SK-N-SH (cell line): ENCODE measurements at regions not wholly inside any gene's neighbourhood (a gene's known extent, or its start where the extent isn't known, plus 50 kb on each side); places are given as distances from the start of the nearest gene placed in this dataset.

Source experiments
- CTCF ChIA-PET: fragments of 300-600, 350-600 bp; formaldehyde crosslinking; extraction: SDS; loops from one replicate; lab custom pipeline; 2021; lab: Yijun Ruan, JAX
- POLR2A ChIA-PET: fragments of 350-600 bp; sonication (Branson Sonifier 250); formaldehyde crosslinking; extraction: SDS; loops from one replicate; lab custom pipeline; 2020; ENCODE audit warnings: antibody characterized with exemption, inconsistent platforms; lab: Yijun Ruan, JAX
- DNase-seq: peaks from one replicate; pipeline ENCODE4 v3.0.0; 2012
- H2AFZ ChIP-seq: fragments of 200-600 bp; sonication (generic); 2 replicates; pipeline ENCODE4 v1.8.1; 2016; ENCODE audit warnings: antibody characterized with exemption, mild to moderate bottlenecking, low read depth
- H3F3A ChIP-seq: fragments of 200-600 bp; sonication (generic); replicated peaks from 2 replicates; pipeline ENCODE3; 2016; ENCODE audit warnings: antibody characterized with exemption, mild to moderate bottlenecking; ENCODE audit not compliant: insufficient read depth
- H3K27ac ChIP-seq, 2 experiments: fragments of 200-500 bp in 1 of 2; fragments of 200-600 bp in 1 of 2; sonication (Bioruptor generic) in 1 of 2; sonication (generic), shearing (Covaris generic) in 1 of 2; 2 replicates each; pipeline versions ENCODE4 v1.5.1 to v1.6.1; 2014 to 2016; ENCODE audit warnings: low read depth in 2 of 2, inconsistent platforms in 1 of 2, low read length in 1 of 2, mild to moderate bottlenecking in 1 of 2, mixed read lengths in 1 of 2
- H3K27me3 ChIP-seq: fragments of 200-600 bp; sonication (generic), shearing (Covaris generic); 2 replicates; pipeline ENCODE4 v1.6.1; 2016; ENCODE audit warnings: mixed run types; ENCODE audit not compliant: insufficient read depth
- H3K36me3 ChIP-seq, 2 experiments: fragments of 200-500 bp in 1 of 2; fragments of 200-600 bp in 1 of 2; sonication (Bioruptor generic) in 1 of 2; sonication (generic) in 1 of 2; replicated peaks in 1 of 2; 2 replicates each; pipeline versions ENCODE3 to v1.5.1; 2014 to 2016; ENCODE audit warnings: low read length in 1 of 2, mild to moderate bottlenecking in 1 of 2; ENCODE audit not compliant: insufficient read depth in 2 of 2, control insufficient read depth in 1 of 2
- H3K4me1 ChIP-seq, 2 experiments: fragments of 200-500 bp in 1 of 2; fragments of 200-600 bp in 1 of 2; sonication (Bioruptor generic) in 1 of 2; sonication (generic), shearing (Covaris generic) in 1 of 2; 2 replicates each; pipeline versions ENCODE4 v1.5.1 to v1.6.1; 2014 to 2016; ENCODE audit warnings: low read depth in 1 of 2, low read length in 1 of 2, mixed run types in 1 of 2; ENCODE audit not compliant: insufficient read depth in 2 of 2, control insufficient read depth in 1 of 2
- H3K4me2 ChIP-seq: fragments of 200-600 bp; sonication (generic), shearing (Covaris generic); 2 replicates; pipeline ENCODE4 v1.6.1; 2017; ENCODE audit warnings: mixed run types
- H3K4me3 ChIP-seq, 2 experiments: fragments of 200-500 bp in 1 of 2; fragments of 200-600 bp in 1 of 2; sonication (Bioruptor generic) in 1 of 2; sonication (generic), shearing (Covaris generic) in 1 of 2; 2 replicates each; pipeline versions ENCODE4 v1.5.1 to v1.8.1; 2014 to 2016; ENCODE audit warnings: low read depth in 2 of 2, inconsistent platforms in 1 of 2, low read length in 1 of 2, mild to moderate bottlenecking in 1 of 2, mixed read lengths in 1 of 2, moderate library complexity in 1 of 2
- H3K79me2 ChIP-seq: fragments of 200-600 bp; sonication (generic); 2 replicates; pipeline ENCODE4 v1.8.1; 2017; ENCODE audit warnings: mild to moderate bottlenecking; ENCODE audit not compliant: insufficient read depth
- H3K9ac ChIP-seq: fragments of 200-600 bp; sonication (generic); 2 replicates; pipeline ENCODE4 v1.6.1; 2017; ENCODE audit warnings: mixed run types
- H3K9me2 ChIP-seq: fragments of 200-600 bp; sonication (generic); 2 replicates; pipeline ENCODE4 v1.6.1; 2017; ENCODE audit warnings: mixed run types
- H3K9me3 ChIP-seq: fragments of 200-600 bp; sonication (generic); 2 replicates; pipeline ENCODE4 v1.6.1; 2017; ENCODE audit warnings: mixed run types, mild to moderate bottlenecking, moderate library complexity
- H4K20me1 ChIP-seq: fragments of 200-600 bp; sonication (generic); 2 replicates; pipeline ENCODE4 v1.6.1; 2017; ENCODE audit warnings: mild to moderate bottlenecking, mixed run types; ENCODE audit not compliant: insufficient read depth
- EP300 ChIP-seq, 2 experiments: IDR thresholded peaks; 2 replicates each; pipeline versions ENCODE4 v1.4.0 to v1.6.1; 2012; ENCODE audit warnings: borderline replicate concordance in 1 of 2, low read depth in 1 of 2, low read length in 1 of 2
- FOSL2 ChIP-seq: IDR thresholded peaks from 2 replicates; pipeline ENCODE4 v1.4.0; 2012; ENCODE audit warnings: low read depth, mild to moderate bottlenecking, moderate library complexity, borderline replicate concordance
- FOXJ3 ChIP-seq: sonication (generic); formaldehyde crosslinking; IDR thresholded peaks from 2 replicates; pipeline ENCODE4 v1.5.1; 2020; ENCODE audit warnings: mild to moderate bottlenecking, missing genetic modification reagents
- GABPA ChIP-seq: IDR thresholded peaks from 2 replicates; pipeline ENCODE4 v1.4.0; 2012; ENCODE audit warnings: low read depth, mild to moderate bottlenecking
- JUND ChIP-seq: IDR thresholded peaks from 2 replicates; pipeline ENCODE4 v1.4.0; 2012
- NFIC ChIP-seq: IDR thresholded peaks from 2 replicates; pipeline ENCODE4 v1.4.0; 2012; ENCODE audit warnings: borderline replicate concordance
- NRF1 ChIP-seq: IDR thresholded peaks from 2 replicates; pipeline ENCODE4 v1.6.1; 2012; ENCODE audit warnings: low read depth, mild to moderate bottlenecking, low read length
- POLR2AphosphoS5 ChIP-seq: IDR thresholded peaks from 2 replicates; pipeline ENCODE4 v1.6.1; 2012; ENCODE audit warnings: low read depth, low read length
- RAD21 ChIP-seq: IDR thresholded peaks from 2 replicates; pipeline ENCODE4 v1.6.1; 2012; ENCODE audit warnings: mild to moderate bottlenecking, low read length
- RFX5 ChIP-seq: IDR thresholded peaks from 2 replicates; pipeline ENCODE4 v1.6.1; 2012; ENCODE audit warnings: mild to moderate bottlenecking, improper control_type of control experiment, low read length
- RXRA ChIP-seq: IDR thresholded peaks from 2 replicates; pipeline ENCODE4 v1.4.0; 2012; ENCODE audit warnings: low read depth, mild to moderate bottlenecking, borderline replicate concordance
- SMC3 ChIP-seq: IDR thresholded peaks from 2 replicates; pipeline ENCODE4 v1.6.1; 2012; ENCODE audit warnings: low read depth, low read length, improper control_type of control experiment
- TCF12 ChIP-seq: IDR thresholded peaks from 2 replicates; pipeline ENCODE4 v1.4.0; 2012
- TEAD4 ChIP-seq: IDR thresholded peaks from 2 replicates; pipeline ENCODE4 v1.4.0; 2012; ENCODE audit warnings: mild to moderate bottlenecking, borderline replicate concordance; ENCODE audit not compliant: insufficient read depth
- YY1 ChIP-seq: IDR thresholded peaks from 2 replicates; pipeline ENCODE4 v1.4.0; 2012; ENCODE audit warnings: low read depth, mild to moderate bottlenecking
- WGBS: methylation state at CpG from one replicate; pipeline ENCODE4 v1.1.6; 2017; ENCODE audit warnings: low lambda C conversion rate; 5-methylcytosine and 5-hydroxymethylcytosine counted together
- TF ChIP-seq, protein P1 (sequence below): fragments of 200-600 bp; sonication (generic); IDR thresholded peaks from 2 replicates; pipeline ENCODE4 v1.6.1; 2017; ENCODE audit warnings: antibody characterized with exemption, mild to moderate bottlenecking, moderate library complexity
- TF ChIP-seq, protein P2 (sequence below): IDR thresholded peaks from 2 replicates; pipeline ENCODE4; 2012
- TF ChIP-seq, protein P3 (sequence below): fragments of 150-350 bp; IDR thresholded peaks from 2 replicates; pipeline ENCODE4 v1.6.1; 2016; ENCODE audit warnings: mild to moderate bottlenecking, low read depth, low read length

DNA sequence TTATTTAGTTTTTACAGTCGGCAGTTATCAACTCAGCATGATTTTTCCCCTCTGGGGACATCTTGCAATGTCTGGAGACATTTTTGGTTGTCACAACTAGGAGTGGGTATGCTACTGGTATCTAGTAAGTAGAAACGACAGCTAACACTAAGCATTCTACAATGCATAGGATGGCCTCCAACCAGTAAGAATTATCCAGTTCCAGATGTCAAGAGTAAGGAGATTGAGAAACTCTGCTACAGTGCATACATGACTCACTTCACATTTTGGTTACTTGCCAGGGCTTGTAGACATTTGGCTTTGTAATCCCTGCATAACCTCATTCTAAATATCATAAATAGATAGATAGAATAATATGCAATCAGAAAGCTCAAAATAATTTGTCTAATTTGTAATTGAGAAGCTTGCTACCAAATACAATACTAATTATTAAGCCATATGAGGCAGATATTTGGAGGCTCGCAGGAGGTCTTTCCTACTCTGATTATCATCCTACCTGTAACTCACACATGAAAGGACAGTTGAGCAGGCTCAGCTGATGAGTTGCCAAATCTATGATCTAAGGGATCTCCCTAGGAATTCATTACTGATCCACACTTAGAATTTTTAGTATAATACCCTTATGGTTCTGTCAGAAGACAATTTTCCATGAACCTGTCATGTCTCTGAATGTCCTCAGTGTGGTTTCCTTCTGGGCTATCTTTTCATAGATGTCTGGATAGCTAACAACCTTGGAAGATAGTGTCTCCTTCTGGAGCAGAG is 346.9 kb upstream of the TLE4 start:
- Histone ChIP-seq H3K9ac (no peak overlapping the region), H3K4me2 (no peak overlapping the region), H2AFZ (no peak overlapping the region), H3K36me3 (peaks cover 0 to 4% of the 10 kb centered on the region in 2 experiments), H3K4me3 (no peak overlapping the region), H3K9me2 (no peaks in the 10 kb centered on the region), H3K79me2 (no peaks in the 10 kb centered on the region), H3F3A (peaks cover 29% of the 10 kb centered on the region), H3K27ac (peak overlapping the region; percentile 16 to 48; a peak in 3 of 4 replicates), H3K27me3 (no peaks in the 10 kb centered on the region), H3K9me3 (no peaks in the 10 kb centered on the region), H3K4me1 (no peaks in the 10 kb centered on the region), H4K20me1 (no peaks in the 10 kb centered on the region)
- CTCF ChIA-PET = interaction anchor here (1.3 kb wide), 1 partner anchor 11 kb away, joined by 4 read pairs; no protein-coding TSS in a partner anchor
- 35% methylated on average over 3 of the region's 3 CpGs for WGBS
- no peak for DNase-seq
- no peak for TF ChIP-seq FOXJ3
- no peak for TF ChIP-seq SMC3
- TF ChIP-seq POLR2AphosphoS5 = peak; percentile 34; the same call in 1 of the 2 replicates
- TF ChIP-seq, protein P1, sequence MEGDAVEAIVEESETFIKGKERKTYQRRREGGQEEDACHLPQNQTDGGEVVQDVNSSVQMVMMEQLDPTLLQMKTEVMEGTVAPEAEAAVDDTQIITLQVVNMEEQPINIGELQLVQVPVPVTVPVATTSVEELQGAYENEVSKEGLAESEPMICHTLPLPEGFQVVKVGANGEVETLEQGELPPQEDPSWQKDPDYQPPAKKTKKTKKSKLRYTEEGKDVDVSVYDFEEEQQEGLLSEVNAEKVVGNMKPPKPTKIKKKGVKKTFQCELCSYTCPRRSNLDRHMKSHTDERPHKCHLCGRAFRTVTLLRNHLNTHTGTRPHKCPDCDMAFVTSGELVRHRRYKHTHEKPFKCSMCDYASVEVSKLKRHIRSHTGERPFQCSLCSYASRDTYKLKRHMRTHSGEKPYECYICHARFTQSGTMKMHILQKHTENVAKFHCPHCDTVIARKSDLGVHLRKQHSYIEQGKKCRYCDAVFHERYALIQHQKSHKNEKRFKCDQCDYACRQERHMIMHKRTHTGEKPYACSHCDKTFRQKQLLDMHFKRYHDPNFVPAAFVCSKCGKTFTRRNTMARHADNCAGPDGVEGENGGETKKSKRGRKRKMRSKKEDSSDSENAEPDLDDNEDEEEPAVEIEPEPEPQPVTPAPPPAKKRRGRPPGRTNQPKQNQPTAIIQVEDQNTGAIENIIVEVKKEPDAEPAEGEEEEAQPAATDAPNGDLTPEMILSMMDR = no peak
- peak; percentile 91 for TF ChIP-seq TCF12
- peak in 1 of 2 experiments; percentile 79; a peak in 1 of 4 replicates for TF ChIP-seq EP300 (IDR thresholded peaks at IDR 0.05; ENCODE audit: borderline replicate concordance in 1 of 2, low read depth in 1 of 2, low read length in 1 of 2)
- TF ChIP-seq NFIC = peak; percentile 89
- TF ChIP-seq, protein P2, sequence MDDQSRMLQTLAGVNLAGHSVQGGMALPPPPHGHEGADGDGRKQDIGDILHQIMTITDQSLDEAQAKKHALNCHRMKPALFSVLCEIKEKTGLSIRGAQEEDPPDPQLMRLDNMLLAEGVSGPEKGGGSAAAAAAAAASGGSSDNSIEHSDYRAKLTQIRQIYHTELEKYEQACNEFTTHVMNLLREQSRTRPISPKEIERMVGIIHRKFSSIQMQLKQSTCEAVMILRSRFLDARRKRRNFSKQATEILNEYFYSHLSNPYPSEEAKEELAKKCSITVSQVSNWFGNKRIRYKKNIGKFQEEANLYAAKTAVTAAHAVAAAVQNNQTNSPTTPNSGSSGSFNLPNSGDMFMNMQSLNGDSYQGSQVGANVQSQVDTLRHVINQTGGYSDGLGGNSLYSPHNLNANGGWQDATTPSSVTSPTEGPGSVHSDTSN = peak; percentile 84
- no peak for TF ChIP-seq NRF1
- TF ChIP-seq TEAD4 = peak; percentile 42; the same call in 1 of the 2 replicates
- TF ChIP-seq RXRA = 0 out of 2 replicates have a peak, but pooled peaks have one; percentile 31
- TF ChIP-seq JUND = peak; percentile 76
- TF ChIP-seq FOSL2 = peak; percentile 84
- POLR2A ChIA-PET = no interaction called here

DNA sequence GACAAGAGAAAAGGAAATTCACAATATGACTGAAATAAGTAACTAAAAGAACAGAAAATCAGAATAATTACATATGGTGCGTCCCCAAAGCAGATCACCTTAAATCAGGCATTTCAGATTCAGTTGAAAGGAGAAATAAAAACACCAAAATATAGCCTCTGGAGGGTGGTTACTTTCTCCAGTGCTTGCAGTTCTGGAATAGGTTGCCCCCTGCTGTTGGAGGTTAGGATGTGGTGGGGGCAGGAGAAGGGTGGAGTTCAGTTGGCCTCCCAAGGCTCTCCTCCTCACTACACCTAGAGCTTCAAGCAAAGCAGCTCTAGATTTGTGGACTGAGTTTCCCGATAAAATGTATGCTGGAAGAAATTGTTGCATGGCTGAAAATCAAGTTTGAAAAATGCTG is 338.2 kb upstream of the TLE4 start:
- peak; percentile 24 for DNase-seq
- TF ChIP-seq TCF12 (no peak), FOXJ3 (no peak), TEAD4 (no peak), YY1 (no peak), RFX5 (no peak), RAD21 (peak; percentile 43; the same call in 1 of the 2 replicates), SMC3 (peak; percentile 33), FOSL2 (no peak), GABPA (no peak)
- TF ChIP-seq, protein P1 = peak; percentile 42
- TF ChIP-seq, protein P3, sequence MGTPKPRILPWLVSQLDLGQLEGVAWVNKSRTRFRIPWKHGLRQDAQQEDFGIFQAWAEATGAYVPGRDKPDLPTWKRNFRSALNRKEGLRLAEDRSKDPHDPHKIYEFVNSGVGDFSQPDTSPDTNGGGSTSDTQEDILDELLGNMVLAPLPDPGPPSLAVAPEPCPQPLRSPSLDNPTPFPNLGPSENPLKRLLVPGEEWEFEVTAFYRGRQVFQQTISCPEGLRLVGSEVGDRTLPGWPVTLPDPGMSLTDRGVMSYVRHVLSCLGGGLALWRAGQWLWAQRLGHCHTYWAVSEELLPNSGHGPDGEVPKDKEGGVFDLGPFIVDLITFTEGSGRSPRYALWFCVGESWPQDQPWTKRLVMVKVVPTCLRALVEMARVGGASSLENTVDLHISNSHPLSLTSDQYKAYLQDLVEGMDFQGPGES = no peak

More for the DNA sequence above, 338.2 kb upstream of the TLE4 start:
- no peaks in the 10 kb centered on the region for H3K79me2 ChIP-seq
- no peaks in the 10 kb centered on the region for H4K20me1 ChIP-seq
- CTCF ChIA-PET = interaction anchor here (1.2 kb wide), 1 partner anchor 21 kb away, joined by 4 read pairs; no protein-coding TSS in a partner anchor
- POLR2A ChIA-PET = no interaction called here
- H3K4me1 ChIP-seq = no peaks in the 10 kb centered on the region
- H3K9ac ChIP-seq = no peak overlapping the region
- H3K27me3 ChIP-seq = no peaks in the 10 kb centered on the region
- WGBS = 85% methylated on average over 2 of the region's 2 CpGs
- H2AFZ ChIP-seq = no peak overlapping the region
- H3K27ac ChIP-seq = no peak overlapping the region
- H3K36me3 ChIP-seq = peaks cover 0 to 1% of the 10 kb centered on the region in 2 experiments
- peaks cover 13% of the 10 kb centered on the region for H3K9me3 ChIP-seq
- H3F3A ChIP-seq = no peaks in the 10 kb centered on the region
- H3K4me2 ChIP-seq = no peak overlapping the region
- H3K9me2 ChIP-seq = no peaks in the 10 kb centered on the region
- H3K4me3 ChIP-seq = no peak overlapping the region
